ENCODE measurements at regions not wholly inside any gene's neighbourhood (a gene's known extent, or its start where the extent isn't known, plus 50 kb on each side); places are given as distances from the start of the nearest gene placed in this dataset.
"Not testable (repeated sequence)": the region's sequence is repeated elsewhere in the genome, so short reads cannot be mapped to it uniquely, and the experiment has no call there.

- Mint-ChIP-seq H3K27me3 (peaks cover 2% of the 10 kb centered on the region), H3K9me3 (no peaks in the 10 kb centered on the region), H3K36me3 (ENCODE audit: low read depth) (no peaks in the 10 kb centered on the region), H3K4me3 (no peak overlapping the region), H3K4me1 (no peaks in the 10 kb centered on the region), H3K27ac (no peak overlapping the region)
- CTCF ChIA-PET: no interaction called here
- DNase-seq: no peak
- POLR2A ChIA-PET: no interaction called here
- intact Hi-C loops (cut with micrococcal nuclease): no loop called here
- no peak for TF ChIP-seq CTCF (IDR thresholded peaks at IDR 0.05)
- ATAC-seq (ENCODE audit: low read depth): no peak
These were observed 92.0 kb upstream of the ADGRG2 start for GRCh38 chrX:19214311-19214710.

GRCh38 chrX:19225909-19226308 lies 103.6 kb upstream of the ADGRG2 start:
- peaks cover 5% of the 10 kb centered on the region for H3K27me3 Mint-ChIP-seq
- ChIA-PET CTCF (no interaction called here), POLR2A (no interaction called here)
- no peak overlapping the region for H3K27ac Mint-ChIP-seq
- no peaks in the 10 kb centered on the region for H3K36me3 Mint-ChIP-seq (ENCODE audit: low read depth)
- no peaks in the 10 kb centered on the region for H3K9me3 Mint-ChIP-seq
- no peak overlapping the region for H3K4me3 Mint-ChIP-seq
- intact Hi-C loops (cut with micrococcal nuclease): no loop called here
- no peak for TF ChIP-seq CTCF (IDR thresholded peaks at IDR 0.05)
- no peak for DNase-seq
- no peak for ATAC-seq (ENCODE audit: low read depth)
- H3K4me1 Mint-ChIP-seq: no peaks in the 10 kb centered on the region

GRCh38 chrX:19229896-19230295 lies 107.6 kb upstream of the ADGRG2 start:
- H3K4me1 Mint-ChIP-seq; ATAC-seq (ENCODE audit: low read depth); H3K27me3 Mint-ChIP-seq; H3K4me3 Mint-ChIP-seq; intact Hi-C loops (cut with micrococcal nuclease); H3K36me3 Mint-ChIP-seq (ENCODE audit: low read depth); POLR2A ChIA-PET; DNase-seq; CTCF ChIA-PET; H3K27ac Mint-ChIP-seq; H3K9me3 Mint-ChIP-seq: not testable (repeated sequence)

- H3K4me3 Mint-ChIP-seq: no peak overlapping the region
- no peaks in the 10 kb centered on the region for H3K9me3 Mint-ChIP-seq
- no peak for TF ChIP-seq CTCF (IDR thresholded peaks at IDR 0.05)
- DNase-seq (no peak), ATAC-seq (ENCODE audit: low read depth) (no peak)
- CTCF ChIA-PET: no interaction called here
- H3K4me1 Mint-ChIP-seq: no peaks in the 10 kb centered on the region
- H3K36me3 Mint-ChIP-seq (ENCODE audit: low read depth): no peaks in the 10 kb centered on the region
- no peak overlapping the region for H3K27ac Mint-ChIP-seq
- POLR2A ChIA-PET: no interaction called here
- intact Hi-C loops (cut with micrococcal nuclease): no loop called here
- no peaks in the 10 kb centered on the region for H3K27me3 Mint-ChIP-seq
These were observed 105.8 kb upstream of the PDHA1 start for GRCh38 chrX:19237901-19238300.

- intact Hi-C loops (cut with micrococcal nuclease): no loop called here
- ATAC-seq (ENCODE audit: low read depth): no peak
- no peak for TF ChIP-seq CTCF (IDR thresholded peaks at IDR 0.05)
- no peak for DNase-seq
- Mint-ChIP-seq H3K9me3 (peaks cover 7% of the 10 kb centered on the region), H3K4me3 (no peak overlapping the region), H3K36me3 (ENCODE audit: low read depth) (no peaks in the 10 kb centered on the region), H3K27ac (no peak overlapping the region), H3K27me3 (no peaks in the 10 kb centered on the region), H3K4me1 (no peaks in the 10 kb centered on the region)
- ChIA-PET POLR2A (no interaction called here), CTCF (no interaction called here)
These were observed 100.3 kb upstream of the PDHA1 start for GRCh38 chrX:19243431-19243830.

- intact Hi-C loops (cut with micrococcal nuclease); H3K36me3 Mint-ChIP-seq (ENCODE audit: low read depth); H3K4me1 Mint-ChIP-seq; POLR2A ChIA-PET; DNase-seq; ATAC-seq (ENCODE audit: low read depth); CTCF ChIA-PET; H3K27ac Mint-ChIP-seq; H3K4me3 Mint-ChIP-seq; H3K27me3 Mint-ChIP-seq: not testable (repeated sequence)
- peaks cover 11% of the 10 kb centered on the region for H3K9me3 Mint-ChIP-seq
These were observed 98.8 kb upstream of the PDHA1 start for GRCh38 chrX:19244921-19245320.

Data from activated B cell treated with CpG ODN at 0.5 μM for 24 hours (primary cell).